ENCODE measurements at regions not wholly inside any gene's neighbourhood (a gene's known extent, or its start where the extent isn't known, plus 50 kb on each side); places are given as distances from the start of the nearest gene placed in this dataset.

DNA sequence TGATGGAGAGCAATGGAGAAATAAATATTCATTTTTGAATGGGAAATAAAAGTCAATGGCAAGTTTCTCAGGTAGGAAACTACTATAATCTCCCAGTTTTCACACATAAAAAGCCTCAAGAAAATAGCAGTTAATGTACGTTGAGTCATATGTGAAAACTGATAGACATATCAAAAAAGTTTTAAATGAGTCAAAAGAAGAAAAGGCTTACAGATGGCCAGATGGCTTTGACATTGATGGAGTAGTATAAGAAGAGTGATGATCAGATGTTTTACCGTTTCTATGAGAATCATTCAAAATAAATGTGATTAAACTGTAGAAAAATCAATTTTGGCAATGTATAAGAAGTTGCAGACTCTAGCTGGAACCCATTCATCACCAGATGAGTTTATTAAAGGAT is 97.8 kb downstream of the LLPH start:
- no peaks in the 10 kb centered on the region for H3K27me3 ChIP-seq (ENCODE audit: insufficient read depth)
- peaks cover 2% of the 10 kb centered on the region for H3K27me3 Mint-ChIP-seq (ENCODE audit: insufficient read depth, low read depth, poor library complexity)
- no peaks in the 10 kb centered on the region for H3F3A ChIP-seq (replicated peaks; ENCODE audit: low read depth)
- no peaks in the 10 kb centered on the region for H3K4me1 ChIP-seq (ENCODE audit: insufficient read depth)
- H3K9me3 Mint-ChIP-seq: no peaks in the 10 kb centered on the region
- peaks cover 3% of the 10 kb centered on the region; the same call in 1 of the 3 replicates for H3K4me1 Mint-ChIP-seq
- no peak for ATAC-seq
- no peak for DNase-seq (ENCODE audit: low spot score)
- no peaks in the 10 kb centered on the region for H3K36me3 ChIP-seq (ENCODE audit: insufficient read depth)
- H3K9me2 ChIP-seq (ENCODE audit: insufficient read depth): no peaks in the 10 kb centered on the region; the same call in 1 of the 2 replicates
- H3K79me2 ChIP-seq (replicated peaks; ENCODE audit: insufficient read depth): no peaks in the 10 kb centered on the region
- H3K4me3 ChIP-seq: no peak overlapping the region
- H3K27ac ChIP-seq (ENCODE audit: low read depth): no peak overlapping the region
- TF ChIP-seq, protein P1, sequence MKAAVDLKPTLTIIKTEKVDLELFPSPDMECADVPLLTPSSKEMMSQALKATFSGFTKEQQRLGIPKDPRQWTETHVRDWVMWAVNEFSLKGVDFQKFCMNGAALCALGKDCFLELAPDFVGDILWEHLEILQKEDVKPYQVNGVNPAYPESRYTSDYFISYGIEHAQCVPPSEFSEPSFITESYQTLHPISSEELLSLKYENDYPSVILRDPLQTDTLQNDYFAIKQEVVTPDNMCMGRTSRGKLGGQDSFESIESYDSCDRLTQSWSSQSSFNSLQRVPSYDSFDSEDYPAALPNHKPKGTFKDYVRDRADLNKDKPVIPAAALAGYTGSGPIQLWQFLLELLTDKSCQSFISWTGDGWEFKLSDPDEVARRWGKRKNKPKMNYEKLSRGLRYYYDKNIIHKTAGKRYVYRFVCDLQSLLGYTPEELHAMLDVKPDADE (IDR thresholded peaks at IDR 0.05): no peak
- TF ChIP-seq EZH2 (IDR thresholded peaks at IDR 0.05; ENCODE audit: low read depth, unreplicated experiment) (no peak), ZNF331 (CRISPR knock-in tag; IDR thresholded peaks at IDR 0.05; ENCODE audit: low read depth) (no peak), ZNF114 (CRISPR knock-in tag; IDR thresholded peaks at IDR 0.05) (no peak), JUNB (IDR thresholded peaks at IDR 0.05; ENCODE audit: unreplicated experiment) (no peak), NANOG (IDR thresholded peaks at IDR 0.05; ENCODE audit: borderline replicate concordance) (no peak), CREB1 (CRISPR knock-in tag; IDR thresholded peaks at IDR 0.05; ENCODE audit: low read depth) (no peak), STAT1 (IDR thresholded peaks at IDR 0.05; ENCODE audit: unreplicated experiment) (no peak), EZH2phosphoT487 (IDR thresholded peaks at IDR 0.05; ENCODE audit: unreplicated experiment) (no peak), POLR2AphosphoS5 (IDR thresholded peaks at IDR 0.05; ENCODE audit: low read depth) (no peak)
- TF ChIP-seq, protein P2, sequence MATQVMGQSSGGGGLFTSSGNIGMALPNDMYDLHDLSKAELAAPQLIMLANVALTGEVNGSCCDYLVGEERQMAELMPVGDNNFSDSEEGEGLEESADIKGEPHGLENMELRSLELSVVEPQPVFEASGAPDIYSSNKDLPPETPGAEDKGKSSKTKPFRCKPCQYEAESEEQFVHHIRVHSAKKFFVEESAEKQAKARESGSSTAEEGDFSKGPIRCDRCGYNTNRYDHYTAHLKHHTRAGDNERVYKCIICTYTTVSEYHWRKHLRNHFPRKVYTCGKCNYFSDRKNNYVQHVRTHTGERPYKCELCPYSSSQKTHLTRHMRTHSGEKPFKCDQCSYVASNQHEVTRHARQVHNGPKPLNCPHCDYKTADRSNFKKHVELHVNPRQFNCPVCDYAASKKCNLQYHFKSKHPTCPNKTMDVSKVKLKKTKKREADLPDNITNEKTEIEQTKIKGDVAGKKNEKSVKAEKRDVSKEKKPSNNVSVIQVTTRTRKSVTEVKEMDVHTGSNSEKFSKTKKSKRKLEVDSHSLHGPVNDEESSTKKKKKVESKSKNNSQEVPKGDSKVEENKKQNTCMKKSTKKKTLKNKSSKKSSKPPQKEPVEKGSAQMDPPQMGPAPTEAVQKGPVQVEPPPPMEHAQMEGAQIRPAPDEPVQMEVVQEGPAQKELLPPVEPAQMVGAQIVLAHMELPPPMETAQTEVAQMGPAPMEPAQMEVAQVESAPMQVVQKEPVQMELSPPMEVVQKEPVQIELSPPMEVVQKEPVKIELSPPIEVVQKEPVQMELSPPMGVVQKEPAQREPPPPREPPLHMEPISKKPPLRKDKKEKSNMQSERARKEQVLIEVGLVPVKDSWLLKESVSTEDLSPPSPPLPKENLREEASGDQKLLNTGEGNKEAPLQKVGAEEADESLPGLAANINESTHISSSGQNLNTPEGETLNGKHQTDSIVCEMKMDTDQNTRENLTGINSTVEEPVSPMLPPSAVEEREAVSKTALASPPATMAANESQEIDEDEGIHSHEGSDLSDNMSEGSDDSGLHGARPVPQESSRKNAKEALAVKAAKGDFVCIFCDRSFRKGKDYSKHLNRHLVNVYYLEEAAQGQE (IDR thresholded peaks at IDR 0.05; ENCODE audit: unreplicated experiment): no peak
- TF ChIP-seq, protein P3, sequence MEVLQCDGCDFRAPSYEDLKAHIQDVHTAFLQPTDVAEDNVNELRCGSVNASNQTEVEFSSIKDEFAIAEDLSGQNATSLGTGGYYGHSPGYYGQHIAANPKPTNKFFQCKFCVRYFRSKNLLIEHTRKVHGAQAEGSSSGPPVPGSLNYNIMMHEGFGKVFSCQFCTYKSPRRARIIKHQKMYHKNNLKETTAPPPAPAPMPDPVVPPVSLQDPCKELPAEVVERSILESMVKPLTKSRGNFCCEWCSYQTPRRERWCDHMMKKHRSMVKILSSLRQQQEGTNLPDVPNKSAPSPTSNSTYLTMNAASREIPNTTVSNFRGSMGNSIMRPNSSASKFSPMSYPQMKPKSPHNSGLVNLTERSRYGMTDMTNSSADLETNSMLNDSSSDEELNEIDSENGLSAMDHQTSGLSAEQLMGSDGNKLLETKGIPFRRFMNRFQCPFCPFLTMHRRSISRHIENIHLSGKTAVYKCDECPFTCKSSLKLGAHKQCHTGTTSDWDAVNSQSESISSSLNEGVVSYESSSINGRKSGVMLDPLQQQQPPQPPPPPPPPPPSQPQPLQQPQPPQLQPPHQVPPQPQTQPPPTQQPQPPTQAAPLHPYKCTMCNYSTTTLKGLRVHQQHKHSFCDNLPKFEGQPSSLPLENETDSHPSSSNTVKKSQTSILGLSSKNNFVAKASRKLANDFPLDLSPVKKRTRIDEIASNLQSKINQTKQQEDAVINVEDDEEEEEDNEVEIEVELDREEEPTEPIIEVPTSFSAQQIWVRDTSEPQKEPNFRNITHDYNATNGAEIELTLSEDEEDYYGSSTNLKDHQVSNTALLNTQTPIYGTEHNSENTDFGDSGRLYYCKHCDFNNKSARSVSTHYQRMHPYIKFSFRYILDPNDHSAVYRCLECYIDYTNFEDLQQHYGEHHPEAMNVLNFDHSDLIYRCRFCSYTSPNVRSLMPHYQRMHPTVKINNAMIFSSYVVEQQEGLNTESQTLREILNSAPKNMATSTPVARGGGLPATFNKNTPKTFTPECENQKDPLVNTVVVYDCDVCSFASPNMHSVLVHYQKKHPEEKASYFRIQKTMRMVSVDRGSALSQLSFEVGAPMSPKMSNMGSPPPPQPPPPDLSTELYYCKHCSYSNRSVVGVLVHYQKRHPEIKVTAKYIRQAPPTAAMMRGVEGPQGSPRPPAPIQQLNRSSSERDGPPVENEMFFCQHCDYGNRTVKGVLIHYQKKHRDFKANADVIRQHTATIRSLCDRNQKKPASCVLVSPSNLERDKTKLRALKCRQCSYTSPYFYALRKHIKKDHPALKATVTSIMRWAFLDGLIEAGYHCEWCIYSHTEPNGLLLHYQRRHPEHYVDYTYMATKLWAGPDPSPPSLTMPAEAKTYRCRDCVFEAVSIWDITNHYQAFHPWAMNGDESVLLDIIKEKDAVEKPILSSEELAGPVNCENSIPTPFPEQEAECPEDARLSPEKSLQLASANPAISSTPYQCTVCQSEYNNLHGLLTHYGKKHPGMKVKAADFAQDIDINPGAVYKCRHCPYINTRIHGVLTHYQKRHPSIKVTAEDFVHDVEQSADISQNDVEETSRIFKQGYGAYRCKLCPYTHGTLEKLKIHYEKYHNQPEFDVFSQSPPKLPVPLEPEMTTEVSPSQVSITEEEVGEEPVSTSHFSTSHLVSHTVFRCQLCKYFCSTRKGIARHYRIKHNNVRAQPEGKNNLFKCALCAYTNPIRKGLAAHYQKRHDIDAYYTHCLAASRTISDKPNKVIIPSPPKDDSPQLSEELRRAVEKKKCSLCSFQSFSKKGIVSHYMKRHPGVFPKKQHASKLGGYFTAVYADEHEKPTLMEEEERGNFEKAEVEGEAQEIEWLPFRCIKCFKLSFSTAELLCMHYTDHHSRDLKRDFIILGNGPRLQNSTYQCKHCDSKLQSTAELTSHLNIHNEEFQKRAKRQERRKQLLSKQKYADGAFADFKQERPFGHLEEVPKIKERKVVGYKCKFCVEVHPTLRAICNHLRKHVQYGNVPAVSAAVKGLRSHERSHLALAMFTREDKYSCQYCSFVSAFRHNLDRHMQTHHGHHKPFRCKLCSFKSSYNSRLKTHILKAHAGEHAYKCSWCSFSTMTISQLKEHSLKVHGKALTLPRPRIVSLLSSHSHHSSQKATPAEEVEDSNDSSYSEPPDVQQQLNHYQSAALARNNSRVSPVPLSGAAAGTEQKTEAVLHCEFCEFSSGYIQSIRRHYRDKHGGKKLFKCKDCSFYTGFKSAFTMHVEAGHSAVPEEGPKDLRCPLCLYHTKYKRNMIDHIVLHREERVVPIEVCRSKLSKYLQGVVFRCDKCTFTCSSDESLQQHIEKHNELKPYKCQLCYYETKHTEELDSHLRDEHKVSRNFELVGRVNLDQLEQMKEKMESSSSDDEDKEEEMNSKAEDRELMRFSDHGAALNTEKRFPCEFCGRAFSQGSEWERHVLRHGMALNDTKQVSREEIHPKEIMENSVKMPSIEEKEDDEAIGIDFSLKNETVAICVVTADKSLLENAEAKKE (CRISPR knock-in tag; IDR thresholded peaks at IDR 0.05): no peak
- TF ChIP-seq, protein P4, sequence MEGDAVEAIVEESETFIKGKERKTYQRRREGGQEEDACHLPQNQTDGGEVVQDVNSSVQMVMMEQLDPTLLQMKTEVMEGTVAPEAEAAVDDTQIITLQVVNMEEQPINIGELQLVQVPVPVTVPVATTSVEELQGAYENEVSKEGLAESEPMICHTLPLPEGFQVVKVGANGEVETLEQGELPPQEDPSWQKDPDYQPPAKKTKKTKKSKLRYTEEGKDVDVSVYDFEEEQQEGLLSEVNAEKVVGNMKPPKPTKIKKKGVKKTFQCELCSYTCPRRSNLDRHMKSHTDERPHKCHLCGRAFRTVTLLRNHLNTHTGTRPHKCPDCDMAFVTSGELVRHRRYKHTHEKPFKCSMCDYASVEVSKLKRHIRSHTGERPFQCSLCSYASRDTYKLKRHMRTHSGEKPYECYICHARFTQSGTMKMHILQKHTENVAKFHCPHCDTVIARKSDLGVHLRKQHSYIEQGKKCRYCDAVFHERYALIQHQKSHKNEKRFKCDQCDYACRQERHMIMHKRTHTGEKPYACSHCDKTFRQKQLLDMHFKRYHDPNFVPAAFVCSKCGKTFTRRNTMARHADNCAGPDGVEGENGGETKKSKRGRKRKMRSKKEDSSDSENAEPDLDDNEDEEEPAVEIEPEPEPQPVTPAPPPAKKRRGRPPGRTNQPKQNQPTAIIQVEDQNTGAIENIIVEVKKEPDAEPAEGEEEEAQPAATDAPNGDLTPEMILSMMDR (conservative IDR thresholded peaks at IDR 0.05; ENCODE audit: low read depth in 2 of 2): no peak
- H3K4me3 Mint-ChIP-seq: no peak overlapping the region
- no peaks in the 10 kb centered on the region for H4K20me1 ChIP-seq (replicated peaks; ENCODE audit: insufficient read depth)
- H3K27ac Mint-ChIP-seq: no peak overlapping the region
- H3K4me2 ChIP-seq: no peak overlapping the region
- no peaks in the 10 kb centered on the region for H3K36me3 Mint-ChIP-seq (ENCODE audit: low read depth)
- H2AFZ ChIP-seq: no peak overlapping the region

Measured in GM23338 (cell line).